Stomach (tissue), 4 donors: ENCODE measurements at regions not wholly inside any gene's neighbourhood (a gene's known extent, or its start where the extent isn't known, plus 50 kb on each side); places are given as distances from the start of the nearest gene placed in this dataset.

Source experiments
- CTCF ChIP-seq, 7 experiments: fragments of 450-650 bp in 4 of 7; fragments of 200-600 bp in 3 of 7; sonication (generic) in 3 of 7; IDR thresholded peaks; one replicate each; pipeline ENCODE4 v1.5.1; 2016 to 2019; ENCODE audit warnings: antibody characterized with exemption in 7 of 7, control low read depth in 2 of 7, mild to moderate bottlenecking in 1 of 7
- POLR2A ChIP-seq, 4 donors: fragments of 450-650 bp; IDR thresholded peaks; one replicate each; pipeline ENCODE4 v1.6.1; 2016; ENCODE audit warnings: antibody characterized with exemption in 4 of 4, control low read depth in 2 of 4, mild to moderate bottlenecking in 1 of 4, moderate library complexity in 1 of 4

GRCh38 chr7:80311313-80311712 lies 176.7 kb downstream of the GNAI1 start:
- TF ChIP-seq CTCF (IDR thresholded peaks at IDR 0.05) (no peak), POLR2A (IDR thresholded peaks at IDR 0.05) (no peak)
